ENCODE measurements at regions not wholly inside any gene's neighbourhood (a gene's known extent, or its start where the extent isn't known, plus 50 kb on each side); places are given as distances from the start of the nearest gene placed in this dataset.

- no peak overlapping the region for H3K27ac ChIP-seq
- H3K4me3 ChIP-seq (ENCODE audit: low read depth, low read length), result no peak overlapping the region
- DNase-seq, result no peak
- no peaks in the 10 kb centered on the region for H3K9me3 ChIP-seq (ENCODE audit: severe bottlenecking)
- no peak for TF ChIP-seq CTCF (IDR thresholded peaks at IDR 0.05; ENCODE audit: low read depth, low read length)
- no peaks in the 10 kb centered on the region for H3K27me3 ChIP-seq (ENCODE audit: insufficient read depth, low read depth, severe bottlenecking)
- H3K36me3 ChIP-seq, result no peaks in the 10 kb centered on the region
Observed at GRCh38 chr7:25762511-25763462, 389.2 kb upstream of the NFE2L3 start.

GRCh38 chr7:25763463-25763860 lies 388.5 kb upstream of the NFE2L3 start:
- no peak for DNase-seq

GRCh38 chr7:25765110-25765655 lies 386.8 kb upstream of the NFE2L3 start:
- no peaks in the 10 kb centered on the region for H3K27me3 ChIP-seq (ENCODE audit: insufficient read depth, low read depth, severe bottlenecking)
- no peaks in the 10 kb centered on the region for H3K36me3 ChIP-seq
- no peak for TF ChIP-seq CTCF (IDR thresholded peaks at IDR 0.05; ENCODE audit: low read depth, low read length)
- no peak overlapping the region for H3K27ac ChIP-seq
- no peak for DNase-seq
- no peak overlapping the region for H3K4me3 ChIP-seq (ENCODE audit: low read depth, low read length)
- H3K9me3 ChIP-seq (ENCODE audit: severe bottlenecking), result no peaks in the 10 kb centered on the region

More at GRCh38 chr7:25763463-25763860, 388.5 kb upstream of the NFE2L3 start:
- Histone ChIP-seq H3K27ac (no peak overlapping the region), H3K9me3 (ENCODE audit: severe bottlenecking) (no peaks in the 10 kb centered on the region), H3K36me3 (no peaks in the 10 kb centered on the region), H3K4me3 (ENCODE audit: low read depth, low read length) (no peak overlapping the region), H3K27me3 (ENCODE audit: insufficient read depth, low read depth, severe bottlenecking) (no peaks in the 10 kb centered on the region)
- TF ChIP-seq CTCF (IDR thresholded peaks at IDR 0.05; ENCODE audit: low read depth, low read length), result no peak

- no peaks in the 10 kb centered on the region for H3K36me3 ChIP-seq
- no peak for TF ChIP-seq CTCF (IDR thresholded peaks at IDR 0.05; ENCODE audit: low read depth, low read length)
- H3K27me3 ChIP-seq (ENCODE audit: insufficient read depth, low read depth, severe bottlenecking), result no peaks in the 10 kb centered on the region
- no peak overlapping the region for H3K4me3 ChIP-seq (ENCODE audit: low read depth, low read length)
- H3K9me3 ChIP-seq (ENCODE audit: severe bottlenecking), result no peaks in the 10 kb centered on the region
- no peak overlapping the region for H3K27ac ChIP-seq
- DNase-seq, result no peak
Observed at GRCh38 chr7:25770235-25770634, 381.8 kb upstream of the NFE2L3 start.

GRCh38 chr7:25770670-25771069 lies 381.3 kb upstream of the NFE2L3 start:
- Histone ChIP-seq H3K27ac (no peak overlapping the region), H3K9me3 (ENCODE audit: severe bottlenecking) (no peaks in the 10 kb centered on the region), H3K36me3 (no peaks in the 10 kb centered on the region), H3K27me3 (ENCODE audit: insufficient read depth, low read depth, severe bottlenecking) (no peaks in the 10 kb centered on the region), H3K4me3 (ENCODE audit: low read depth, low read length) (no peak overlapping the region)
- TF ChIP-seq CTCF (IDR thresholded peaks at IDR 0.05; ENCODE audit: low read depth, low read length), result no peak
- no peak for DNase-seq

Measured in WERI-Rb-1 (cell line).